AG10803 (cell line): ENCODE measurements at regions not wholly inside any gene's neighbourhood (a gene's known extent, or its start where the extent isn't known, plus 50 kb on each side); places are given as distances from the start of the nearest gene placed in this dataset.

Experiments used
- DNase-seq: peaks from one replicate; pipeline ENCODE4 v3.0.0; 2010; ENCODE audit warnings: low read depth
- H3K4me3 ChIP-seq: 2 replicates; pipeline ENCODE4 v1.5.1; 2011; ENCODE audit warnings: mild to moderate bottlenecking, low read length, control low read depth
- CTCF ChIP-seq: conservative IDR thresholded peaks from 2 replicates; pipeline ENCODE4 v1.5.1; 2011; ENCODE audit warnings: mild to moderate bottlenecking, low read length, control low read depth, inconsistent platforms

GRCh38 chr17:63290351-63290750, 155.8 kb downstream of the CYB561 start:
- no peak for DNase-seq
- TF ChIP-seq CTCF, result no peak
- H3K4me3 ChIP-seq, result no peak overlapping the region

GRCh38 chr17:63290784-63291183, 155.3 kb downstream of the CYB561 start:
- no peak for TF ChIP-seq CTCF
- no peak overlapping the region for H3K4me3 ChIP-seq
- no peak for DNase-seq

- DNase-seq, result no peak
- TF ChIP-seq CTCF, result no peak
- H3K4me3 ChIP-seq, result no peak overlapping the region
These were observed 154.8 kb downstream of the CYB561 start for GRCh38 chr17:63291258-63291657.

GRCh38 chr17:63292421-63292820, 153.7 kb downstream of the CYB561 start:
- no peak for DNase-seq
- no peak for TF ChIP-seq CTCF
- no peak overlapping the region for H3K4me3 ChIP-seq

- no peak overlapping the region for H3K4me3 ChIP-seq
- peak; percentile 67 for DNase-seq
- no peak for TF ChIP-seq CTCF
These were observed 152.6 kb downstream of the CYB561 start for GRCh38 chr17:63293323-63294075.

- TF ChIP-seq CTCF, result no peak
- no peak for DNase-seq
- H3K4me3 ChIP-seq, result no peak overlapping the region
These were observed 151.3 kb downstream of the CYB561 start for GRCh38 chr17:63294776-63295175.

- TF ChIP-seq CTCF, result no peak
- no peak for DNase-seq
- no peak overlapping the region for H3K4me3 ChIP-seq
These were observed 150.8 kb downstream of the CYB561 start for GRCh38 chr17:63295288-63295687.
